ENCODE measurements at regions not wholly inside any gene's neighbourhood (a gene's known extent, or its start where the extent isn't known, plus 50 kb on each side); places are given as distances from the start of the nearest gene placed in this dataset.

DNA sequence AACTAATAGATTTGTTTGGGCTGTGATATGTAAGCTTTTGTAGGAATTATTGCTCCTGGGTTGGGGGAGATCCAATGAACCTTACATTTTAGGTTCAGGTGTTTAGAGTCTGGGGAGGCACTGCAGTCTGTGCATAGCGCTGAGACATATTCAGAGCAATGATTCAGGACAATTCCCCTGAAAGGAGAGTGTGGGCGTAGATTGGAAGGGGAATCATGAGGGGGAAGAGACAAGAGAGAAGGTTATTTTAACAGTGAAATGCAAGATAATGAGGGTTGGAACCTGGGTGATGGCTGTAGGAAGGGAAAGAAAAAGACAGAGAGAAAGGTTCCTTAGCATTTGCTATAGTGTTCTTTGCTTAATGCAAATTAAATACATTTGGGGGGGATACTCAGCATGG, 1013.4 kb downstream of the REEP3 start (continued):
- TF ChIP-seq EZH2phosphoT487 (IDR thresholded peaks at IDR 0.05; ENCODE audit: unreplicated experiment): no peak
- no peak for TF ChIP-seq ZNF331 (CRISPR knock-in tag; IDR thresholded peaks at IDR 0.05; ENCODE audit: low read depth)
- TF ChIP-seq EZH2 (IDR thresholded peaks at IDR 0.05; ENCODE audit: low read depth, unreplicated experiment): no peak
- TF ChIP-seq, protein P1, sequence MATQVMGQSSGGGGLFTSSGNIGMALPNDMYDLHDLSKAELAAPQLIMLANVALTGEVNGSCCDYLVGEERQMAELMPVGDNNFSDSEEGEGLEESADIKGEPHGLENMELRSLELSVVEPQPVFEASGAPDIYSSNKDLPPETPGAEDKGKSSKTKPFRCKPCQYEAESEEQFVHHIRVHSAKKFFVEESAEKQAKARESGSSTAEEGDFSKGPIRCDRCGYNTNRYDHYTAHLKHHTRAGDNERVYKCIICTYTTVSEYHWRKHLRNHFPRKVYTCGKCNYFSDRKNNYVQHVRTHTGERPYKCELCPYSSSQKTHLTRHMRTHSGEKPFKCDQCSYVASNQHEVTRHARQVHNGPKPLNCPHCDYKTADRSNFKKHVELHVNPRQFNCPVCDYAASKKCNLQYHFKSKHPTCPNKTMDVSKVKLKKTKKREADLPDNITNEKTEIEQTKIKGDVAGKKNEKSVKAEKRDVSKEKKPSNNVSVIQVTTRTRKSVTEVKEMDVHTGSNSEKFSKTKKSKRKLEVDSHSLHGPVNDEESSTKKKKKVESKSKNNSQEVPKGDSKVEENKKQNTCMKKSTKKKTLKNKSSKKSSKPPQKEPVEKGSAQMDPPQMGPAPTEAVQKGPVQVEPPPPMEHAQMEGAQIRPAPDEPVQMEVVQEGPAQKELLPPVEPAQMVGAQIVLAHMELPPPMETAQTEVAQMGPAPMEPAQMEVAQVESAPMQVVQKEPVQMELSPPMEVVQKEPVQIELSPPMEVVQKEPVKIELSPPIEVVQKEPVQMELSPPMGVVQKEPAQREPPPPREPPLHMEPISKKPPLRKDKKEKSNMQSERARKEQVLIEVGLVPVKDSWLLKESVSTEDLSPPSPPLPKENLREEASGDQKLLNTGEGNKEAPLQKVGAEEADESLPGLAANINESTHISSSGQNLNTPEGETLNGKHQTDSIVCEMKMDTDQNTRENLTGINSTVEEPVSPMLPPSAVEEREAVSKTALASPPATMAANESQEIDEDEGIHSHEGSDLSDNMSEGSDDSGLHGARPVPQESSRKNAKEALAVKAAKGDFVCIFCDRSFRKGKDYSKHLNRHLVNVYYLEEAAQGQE (IDR thresholded peaks at IDR 0.05; ENCODE audit: unreplicated experiment): no peak
- TF ChIP-seq ZNF114 (CRISPR knock-in tag; IDR thresholded peaks at IDR 0.05): no peak

DNA sequence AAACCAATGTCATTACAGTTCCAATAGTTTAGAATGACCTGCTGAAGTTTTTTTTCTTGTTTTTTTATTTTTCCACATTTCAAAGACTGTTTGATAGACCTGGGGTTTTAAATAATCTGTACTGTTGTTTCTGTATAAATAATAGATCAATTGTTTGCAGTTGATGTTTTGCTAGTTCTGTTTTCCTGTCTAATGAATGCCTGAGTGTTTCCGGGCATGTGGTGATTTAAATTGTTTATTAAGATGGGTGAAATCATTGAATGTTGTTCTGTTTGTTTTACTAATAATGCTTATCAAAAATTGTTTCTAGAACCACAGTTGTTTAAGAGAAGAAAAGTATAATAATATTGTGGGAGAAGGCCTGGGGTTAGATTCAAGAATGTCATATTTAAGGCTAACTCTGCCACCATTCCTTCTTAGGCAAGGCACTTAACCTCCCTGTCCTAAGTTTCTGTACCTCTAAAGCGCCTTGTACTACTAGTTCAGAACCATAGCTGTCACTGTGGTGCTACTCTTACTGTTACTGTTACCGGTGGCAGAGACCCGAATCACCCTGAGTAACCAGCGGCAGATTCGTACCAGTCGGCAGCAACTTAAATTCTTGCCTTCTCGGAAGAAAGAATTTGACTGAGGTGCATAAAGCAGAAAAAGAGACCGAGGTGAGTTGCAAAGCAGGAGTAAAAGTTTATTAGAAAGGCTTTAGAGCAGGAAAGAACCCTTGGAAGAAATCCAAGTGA, 1014.1 kb downstream of the REEP3 start:
- no peaks in the 10 kb centered on the region for H3K9me3 Mint-ChIP-seq
- Histone ChIP-seq H3K36me3 (ENCODE audit: insufficient read depth) (no peaks in the 10 kb centered on the region), H3K4me2 (no peak overlapping the region), H3K4me3 (no peak overlapping the region), H3K79me2 (replicated peaks; ENCODE audit: insufficient read depth) (no peaks in the 10 kb centered on the region), H4K20me1 (replicated peaks; ENCODE audit: insufficient read depth) (no peaks in the 10 kb centered on the region), H3K27me3 (ENCODE audit: insufficient read depth) (no peaks in the 10 kb centered on the region), H2AFZ (peak overlapping the region; percentile 83), H3K27ac (ENCODE audit: low read depth) (no peak overlapping the region), H3F3A (replicated peaks; ENCODE audit: low read depth) (no peaks in the 10 kb centered on the region), H3K9me2 (ENCODE audit: insufficient read depth) (peaks cover 6% of the 10 kb centered on the region), H3K4me1 (ENCODE audit: insufficient read depth) (no peaks in the 10 kb centered on the region)
- ATAC-seq (peak; percentile 67), DNase-seq (ENCODE audit: low spot score) (peak; percentile 39)
- TF ChIP-seq, protein P1 (IDR thresholded peaks at IDR 0.05; ENCODE audit: unreplicated experiment): no peak
- TF ChIP-seq NANOG (IDR thresholded peaks at IDR 0.05; ENCODE audit: borderline replicate concordance): no peak
- TF ChIP-seq, protein P2, sequence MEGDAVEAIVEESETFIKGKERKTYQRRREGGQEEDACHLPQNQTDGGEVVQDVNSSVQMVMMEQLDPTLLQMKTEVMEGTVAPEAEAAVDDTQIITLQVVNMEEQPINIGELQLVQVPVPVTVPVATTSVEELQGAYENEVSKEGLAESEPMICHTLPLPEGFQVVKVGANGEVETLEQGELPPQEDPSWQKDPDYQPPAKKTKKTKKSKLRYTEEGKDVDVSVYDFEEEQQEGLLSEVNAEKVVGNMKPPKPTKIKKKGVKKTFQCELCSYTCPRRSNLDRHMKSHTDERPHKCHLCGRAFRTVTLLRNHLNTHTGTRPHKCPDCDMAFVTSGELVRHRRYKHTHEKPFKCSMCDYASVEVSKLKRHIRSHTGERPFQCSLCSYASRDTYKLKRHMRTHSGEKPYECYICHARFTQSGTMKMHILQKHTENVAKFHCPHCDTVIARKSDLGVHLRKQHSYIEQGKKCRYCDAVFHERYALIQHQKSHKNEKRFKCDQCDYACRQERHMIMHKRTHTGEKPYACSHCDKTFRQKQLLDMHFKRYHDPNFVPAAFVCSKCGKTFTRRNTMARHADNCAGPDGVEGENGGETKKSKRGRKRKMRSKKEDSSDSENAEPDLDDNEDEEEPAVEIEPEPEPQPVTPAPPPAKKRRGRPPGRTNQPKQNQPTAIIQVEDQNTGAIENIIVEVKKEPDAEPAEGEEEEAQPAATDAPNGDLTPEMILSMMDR (conservative IDR thresholded peaks at IDR 0.05; ENCODE audit: low read depth in 2 of 2): peak in 1 of 2 experiments; percentile 14; a peak in 1 of 4 replicates
- no peak for TF ChIP-seq ZNF114 (CRISPR knock-in tag; IDR thresholded peaks at IDR 0.05)
- no peak overlapping the region for H3K27ac Mint-ChIP-seq
- H3K4me3 Mint-ChIP-seq: no peak overlapping the region
- H3K27me3 Mint-ChIP-seq (ENCODE audit: insufficient read depth, low read depth, poor library complexity): no peaks in the 10 kb centered on the region
- H3K36me3 Mint-ChIP-seq (ENCODE audit: low read depth): no peaks in the 10 kb centered on the region
- peaks cover 4% of the 10 kb centered on the region; the same call in 1 of the 3 replicates for H3K4me1 Mint-ChIP-seq
